ENCODE measurements at regions not wholly inside any gene's neighbourhood (a gene's known extent, or its start where the extent isn't known, plus 50 kb on each side); places are given as distances from the start of the nearest gene placed in this dataset.
"Not testable (repeated sequence)": the region's sequence is repeated elsewhere in the genome, so short reads cannot be mapped to it uniquely, and the experiment has no call there.

DNA sequence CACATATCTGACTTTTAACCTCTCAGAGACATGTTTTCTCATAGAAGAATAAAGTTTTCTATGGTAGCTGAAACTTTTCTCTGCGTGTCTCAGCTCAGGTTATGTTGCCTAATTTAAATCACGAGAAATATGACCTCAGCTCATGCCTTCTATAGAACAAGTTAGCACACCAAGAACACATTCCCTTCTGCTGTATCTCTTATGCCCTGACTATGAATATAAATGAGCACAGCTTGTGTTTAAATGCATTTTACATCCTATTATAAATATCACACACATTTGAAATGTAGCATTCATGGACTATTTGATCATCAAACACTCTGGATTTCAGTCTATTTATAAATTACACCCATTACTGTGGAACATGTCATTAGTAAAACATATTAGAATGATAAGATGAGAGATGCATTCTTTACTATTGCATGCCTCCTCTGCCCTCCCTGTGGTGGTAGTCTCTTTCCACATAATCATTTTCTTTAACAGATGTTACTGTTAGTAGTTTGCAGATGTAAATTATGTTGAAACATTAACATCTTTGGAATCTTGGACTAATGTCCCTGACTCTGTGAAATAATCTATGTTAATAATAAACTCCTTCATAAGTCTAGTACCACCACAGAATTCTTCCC is 2044.9 kb upstream of the PCDH20 start:
- no peak for DNase-seq (ENCODE audit: low read depth)
- no peak overlapping the region for H3K4me3 ChIP-seq (ENCODE audit: low read length)

DNA sequence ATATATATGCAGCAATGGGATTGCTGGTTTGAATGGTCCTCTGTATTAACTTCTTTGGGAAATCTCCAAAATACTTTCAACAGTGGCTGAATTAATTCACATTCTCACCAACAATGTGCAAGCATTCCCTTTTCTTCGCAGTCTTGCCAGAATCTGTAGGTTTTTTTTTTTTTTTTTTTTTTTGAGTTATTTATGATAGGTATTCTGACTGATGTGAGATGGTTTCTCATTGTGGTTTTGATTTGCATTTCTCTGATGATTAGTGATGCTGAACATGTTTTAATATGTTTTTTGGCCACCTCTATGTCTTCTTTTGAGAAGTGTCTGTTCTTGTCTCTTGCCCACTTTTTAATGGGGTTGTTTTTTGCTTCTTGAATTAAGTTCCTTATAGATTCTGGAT is 2041.5 kb upstream of the PCDH20 start:
- H3K4me3 ChIP-seq (ENCODE audit: low read length): no peak overlapping the region
- TF ChIP-seq, protein P1, sequence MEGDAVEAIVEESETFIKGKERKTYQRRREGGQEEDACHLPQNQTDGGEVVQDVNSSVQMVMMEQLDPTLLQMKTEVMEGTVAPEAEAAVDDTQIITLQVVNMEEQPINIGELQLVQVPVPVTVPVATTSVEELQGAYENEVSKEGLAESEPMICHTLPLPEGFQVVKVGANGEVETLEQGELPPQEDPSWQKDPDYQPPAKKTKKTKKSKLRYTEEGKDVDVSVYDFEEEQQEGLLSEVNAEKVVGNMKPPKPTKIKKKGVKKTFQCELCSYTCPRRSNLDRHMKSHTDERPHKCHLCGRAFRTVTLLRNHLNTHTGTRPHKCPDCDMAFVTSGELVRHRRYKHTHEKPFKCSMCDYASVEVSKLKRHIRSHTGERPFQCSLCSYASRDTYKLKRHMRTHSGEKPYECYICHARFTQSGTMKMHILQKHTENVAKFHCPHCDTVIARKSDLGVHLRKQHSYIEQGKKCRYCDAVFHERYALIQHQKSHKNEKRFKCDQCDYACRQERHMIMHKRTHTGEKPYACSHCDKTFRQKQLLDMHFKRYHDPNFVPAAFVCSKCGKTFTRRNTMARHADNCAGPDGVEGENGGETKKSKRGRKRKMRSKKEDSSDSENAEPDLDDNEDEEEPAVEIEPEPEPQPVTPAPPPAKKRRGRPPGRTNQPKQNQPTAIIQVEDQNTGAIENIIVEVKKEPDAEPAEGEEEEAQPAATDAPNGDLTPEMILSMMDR (IDR thresholded peaks at IDR 0.05; ENCODE audit: insufficient read depth, low read depth, low read length, missing control alignments): no peak
- no peak for DNase-seq (ENCODE audit: low read depth)

More for the DNA sequence above, 2044.9 kb upstream of the PCDH20 start:
- TF ChIP-seq, protein P1 (IDR thresholded peaks at IDR 0.05; ENCODE audit: insufficient read depth, low read depth, low read length, missing control alignments): no peak

DNA sequence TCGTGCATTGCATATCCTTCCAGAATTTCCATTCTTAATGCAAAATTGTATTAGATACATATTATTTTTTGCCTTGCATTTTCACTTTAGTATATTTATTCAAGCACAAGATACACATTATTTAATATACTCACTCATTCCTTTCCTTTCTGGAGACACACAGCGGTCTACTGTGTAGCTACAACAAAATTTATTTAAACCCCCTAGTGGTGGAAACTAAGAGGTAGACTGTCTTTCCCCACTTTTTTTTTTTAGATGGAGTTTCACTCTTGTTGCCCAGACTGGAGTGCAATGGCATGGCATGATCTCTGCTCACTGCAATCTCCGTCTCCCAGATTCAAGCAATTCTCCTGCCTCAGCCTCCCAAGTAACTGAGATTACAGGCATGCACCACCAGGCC is 2040.3 kb upstream of the PCDH20 start:
- no peak overlapping the region for H3K4me3 ChIP-seq (ENCODE audit: low read length)
- no peak for DNase-seq (ENCODE audit: low read depth)
- TF ChIP-seq, protein P1 (IDR thresholded peaks at IDR 0.05; ENCODE audit: insufficient read depth, low read depth, low read length, missing control alignments): no peak

DNA sequence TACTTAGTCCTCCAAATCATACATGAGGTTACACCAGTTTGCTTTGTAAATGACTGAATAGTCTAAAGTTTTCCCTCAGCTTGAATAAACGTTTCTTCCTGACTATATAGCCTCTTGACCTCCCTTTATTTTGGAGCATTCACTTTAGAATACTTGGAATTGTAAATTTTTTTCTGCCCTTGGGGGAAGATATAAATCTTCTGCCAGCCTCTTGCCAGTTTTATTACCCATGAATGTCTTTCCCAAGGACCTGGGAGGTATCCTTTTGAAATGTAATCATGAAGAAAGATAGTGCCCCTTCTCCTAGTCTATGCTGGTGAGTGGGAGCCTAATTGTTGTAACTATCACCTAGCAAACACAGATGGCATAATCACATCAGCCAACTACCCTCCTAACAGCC is 2033.9 kb upstream of the PCDH20 start:
- no peak for DNase-seq (ENCODE audit: low read depth)
- TF ChIP-seq, protein P1 (IDR thresholded peaks at IDR 0.05; ENCODE audit: insufficient read depth, low read depth, low read length, missing control alignments): no peak
- no peak overlapping the region for H3K4me3 ChIP-seq (ENCODE audit: low read length)

DNA sequence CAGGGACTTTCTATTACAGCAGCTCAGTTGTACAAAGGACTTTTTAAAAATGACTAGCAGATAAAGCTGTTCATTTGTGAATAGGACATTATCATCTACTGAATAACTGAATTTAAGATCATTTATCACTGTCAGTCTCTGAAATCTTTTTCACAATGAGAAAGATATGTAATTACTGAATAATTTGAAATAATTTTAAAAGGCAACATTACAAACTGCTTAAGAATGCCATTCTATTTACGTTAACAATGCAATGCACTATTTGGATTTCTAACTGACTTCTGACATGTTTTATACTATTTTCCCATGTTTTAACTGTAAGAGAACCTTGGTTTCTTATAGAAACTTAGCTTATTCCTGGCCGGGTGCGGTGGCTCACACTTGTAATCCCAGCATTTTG is 2033.0 kb upstream of the PCDH20 start:
- TF ChIP-seq, protein P1 (IDR thresholded peaks at IDR 0.05; ENCODE audit: insufficient read depth, low read depth, low read length, missing control alignments): no peak
- H3K4me3 ChIP-seq (ENCODE audit: low read length): no peak overlapping the region
- DNase-seq (ENCODE audit: low read depth): no peak

DNA sequence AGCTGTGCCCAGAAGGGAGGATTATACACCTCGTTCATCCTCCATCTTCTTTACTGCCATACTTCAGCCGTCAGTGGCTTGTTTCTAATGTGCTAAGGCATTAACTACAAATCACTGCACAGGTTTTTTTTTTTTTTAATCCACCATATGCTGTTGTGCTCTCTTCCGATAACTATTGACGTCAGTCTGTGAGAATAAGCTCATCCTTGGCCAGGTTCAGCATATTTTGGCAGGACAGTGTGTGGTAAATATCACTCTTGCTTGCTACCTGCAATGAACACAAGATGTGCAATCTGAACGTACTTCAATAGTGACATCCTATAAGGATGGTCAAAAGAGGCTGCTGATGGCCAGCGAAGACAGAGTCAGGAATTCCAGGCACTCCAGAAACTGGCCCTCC is 2030.7 kb upstream of the PCDH20 start:
- no peak overlapping the region for H3K4me3 ChIP-seq (ENCODE audit: low read length)
- TF ChIP-seq, protein P1 (IDR thresholded peaks at IDR 0.05; ENCODE audit: insufficient read depth, low read depth, low read length, missing control alignments): no peak

DNA sequence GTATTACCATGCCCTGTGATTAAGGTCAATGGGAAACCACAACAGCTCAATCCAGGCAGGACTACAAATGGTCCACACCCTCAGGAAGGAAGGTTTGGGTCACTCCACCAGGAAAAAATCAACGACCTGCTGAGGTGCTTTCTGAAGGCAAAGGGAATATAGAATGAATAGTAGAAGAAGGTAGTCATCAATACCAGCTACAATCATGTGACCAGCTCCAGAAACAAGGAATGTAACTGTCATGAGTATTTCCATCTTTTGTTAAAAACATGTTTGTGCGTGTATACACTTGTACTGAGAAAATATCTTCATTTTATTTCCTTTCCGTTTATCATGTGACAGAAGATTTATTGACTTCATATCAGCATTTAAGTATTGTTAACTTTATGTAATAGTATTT is 2028.6 kb upstream of the PCDH20 start:
- DNase-seq (ENCODE audit: low read depth): peak; percentile 11

More for the DNA sequence above, 2030.7 kb upstream of the PCDH20 start:
- DNase-seq (ENCODE audit: low read depth): no peak

More for the DNA sequence above, 2028.6 kb upstream of the PCDH20 start:
- H3K4me3 ChIP-seq (ENCODE audit: low read length): not testable (repeated sequence)

Data from epithelial cell of esophagus (primary cell).